ENCODE measurements at regions not wholly inside any gene's neighbourhood (a gene's known extent, or its start where the extent isn't known, plus 50 kb on each side); places are given as distances from the start of the nearest gene placed in this dataset.

DNA sequence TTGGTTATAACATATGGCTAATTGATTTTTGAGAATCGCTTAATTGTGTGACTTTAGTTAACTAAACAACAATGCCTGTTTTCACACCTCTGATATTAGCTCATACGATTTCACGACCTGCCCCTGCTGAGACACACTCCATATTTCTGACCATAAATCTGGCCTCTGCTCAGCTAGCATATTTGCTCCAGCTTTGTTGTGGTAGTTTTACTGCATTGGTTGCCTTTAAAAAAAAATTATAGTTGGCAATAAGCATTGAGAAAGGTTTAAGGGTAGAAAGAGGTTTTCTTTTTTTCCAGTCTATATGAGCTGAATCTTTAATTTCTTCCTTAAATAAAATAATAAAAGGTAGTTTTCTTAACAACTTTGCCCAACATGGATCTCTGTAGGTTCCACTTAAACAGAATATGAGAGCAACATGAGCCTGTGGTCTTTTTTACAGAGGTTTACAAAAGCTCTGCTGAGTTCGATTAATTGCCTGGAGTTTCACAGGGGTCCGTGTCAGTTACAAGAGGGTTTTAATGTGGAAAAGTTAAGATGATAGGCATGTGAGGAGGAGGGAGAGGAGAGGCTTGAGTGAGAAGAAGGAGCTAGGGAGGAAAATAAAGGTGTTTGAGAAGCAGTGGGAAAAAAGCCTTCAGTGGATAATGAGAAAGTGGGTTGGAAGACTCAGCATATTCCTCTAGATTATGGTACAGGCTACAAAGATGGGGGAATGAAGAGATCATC, 318.2 kb downstream of the CXCL12 start:
- TF ChIP-seq, protein P1, sequence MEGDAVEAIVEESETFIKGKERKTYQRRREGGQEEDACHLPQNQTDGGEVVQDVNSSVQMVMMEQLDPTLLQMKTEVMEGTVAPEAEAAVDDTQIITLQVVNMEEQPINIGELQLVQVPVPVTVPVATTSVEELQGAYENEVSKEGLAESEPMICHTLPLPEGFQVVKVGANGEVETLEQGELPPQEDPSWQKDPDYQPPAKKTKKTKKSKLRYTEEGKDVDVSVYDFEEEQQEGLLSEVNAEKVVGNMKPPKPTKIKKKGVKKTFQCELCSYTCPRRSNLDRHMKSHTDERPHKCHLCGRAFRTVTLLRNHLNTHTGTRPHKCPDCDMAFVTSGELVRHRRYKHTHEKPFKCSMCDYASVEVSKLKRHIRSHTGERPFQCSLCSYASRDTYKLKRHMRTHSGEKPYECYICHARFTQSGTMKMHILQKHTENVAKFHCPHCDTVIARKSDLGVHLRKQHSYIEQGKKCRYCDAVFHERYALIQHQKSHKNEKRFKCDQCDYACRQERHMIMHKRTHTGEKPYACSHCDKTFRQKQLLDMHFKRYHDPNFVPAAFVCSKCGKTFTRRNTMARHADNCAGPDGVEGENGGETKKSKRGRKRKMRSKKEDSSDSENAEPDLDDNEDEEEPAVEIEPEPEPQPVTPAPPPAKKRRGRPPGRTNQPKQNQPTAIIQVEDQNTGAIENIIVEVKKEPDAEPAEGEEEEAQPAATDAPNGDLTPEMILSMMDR (IDR thresholded peaks at IDR 0.05; ENCODE audit: low read depth, low read length) = no peak
- H3K4me3 ChIP-seq (replicated peaks in 1 of 2; ENCODE audit: low read depth in 2 of 2, low read length in 2 of 2) = no peak overlapping the region
- no peak for DNase-seq (ENCODE audit: low read depth in 2 of 2)

DNA sequence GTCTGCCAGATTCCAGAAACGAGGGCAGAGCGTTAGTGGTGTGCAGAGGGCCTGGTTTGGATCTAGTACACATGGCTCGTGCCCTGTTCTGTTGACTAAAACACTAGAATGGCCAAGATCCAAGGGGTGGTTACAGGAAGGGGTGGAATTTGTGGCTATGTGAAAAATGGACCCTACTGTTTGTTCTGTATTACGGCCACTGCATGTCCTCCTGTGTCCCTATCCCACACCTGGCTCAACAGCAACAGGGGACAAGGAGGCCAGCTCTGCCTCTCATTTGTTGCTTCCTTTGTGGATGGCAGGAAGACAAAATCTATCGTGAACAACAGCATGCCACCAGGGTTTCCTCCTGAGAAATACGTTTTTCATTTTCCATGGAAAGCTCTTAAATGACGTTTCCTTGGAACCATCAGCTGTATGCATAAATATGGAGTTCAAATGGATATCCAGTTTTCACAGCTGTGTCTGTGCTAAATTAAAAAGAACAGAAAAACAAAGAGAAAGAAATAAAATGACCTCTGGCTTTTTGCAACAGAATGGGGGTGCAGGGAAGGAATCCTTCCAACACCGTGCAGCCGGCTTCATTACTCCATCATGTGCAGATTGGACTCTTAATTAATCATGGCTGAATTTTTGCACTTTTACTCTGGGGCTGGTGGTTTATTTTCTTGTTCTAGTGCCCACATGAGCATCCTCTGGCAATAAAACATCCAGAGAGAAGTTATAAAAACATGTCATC, 318.9 kb downstream of the CXCL12 start:
- no peak overlapping the region for H3K4me3 ChIP-seq (replicated peaks in 1 of 2; ENCODE audit: low read depth in 2 of 2, low read length in 2 of 2)
- TF ChIP-seq, protein P1 (IDR thresholded peaks at IDR 0.05; ENCODE audit: low read depth, low read length) = no peak
- no peak for DNase-seq (ENCODE audit: low read depth in 2 of 2)

DNA sequence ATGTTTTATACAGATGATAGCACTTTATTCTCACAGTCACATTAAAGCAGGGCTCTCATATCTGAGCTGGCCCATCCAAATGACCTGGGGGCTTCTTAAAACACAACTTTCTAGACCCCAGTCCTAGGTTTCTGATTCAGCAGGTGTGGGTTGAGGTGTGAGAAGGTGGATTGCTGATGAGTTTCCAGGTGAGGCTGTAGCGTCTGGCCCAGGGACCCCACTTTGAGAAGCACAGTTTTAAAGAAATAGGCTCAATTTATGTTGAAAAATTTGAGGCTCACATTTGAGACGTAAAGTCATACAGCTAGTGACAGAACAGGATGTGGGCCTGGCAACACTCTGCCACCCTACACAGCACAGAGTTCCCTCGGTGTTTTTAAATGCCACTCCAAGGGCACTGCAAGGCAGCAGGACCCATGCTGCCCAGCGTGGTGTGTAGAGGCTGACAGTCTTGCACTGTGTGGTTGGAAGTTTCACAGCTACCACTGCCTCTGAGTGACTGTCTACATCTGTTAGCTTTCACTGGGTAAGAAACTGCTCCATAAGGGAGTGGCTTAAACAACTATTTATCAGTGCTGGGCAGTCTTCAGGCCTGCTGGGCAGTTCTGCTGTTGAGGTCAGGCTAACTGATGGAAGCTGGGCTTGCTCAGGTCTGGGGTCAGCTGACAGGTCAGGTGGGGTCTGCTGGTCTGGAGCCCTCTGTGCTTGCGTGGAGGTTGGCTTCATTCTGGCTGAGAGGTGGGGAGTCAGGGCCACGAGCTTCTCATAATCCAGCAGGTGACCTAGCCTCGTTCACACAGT, 319.7 kb downstream of the CXCL12 start:
- TF ChIP-seq, protein P1 (IDR thresholded peaks at IDR 0.05; ENCODE audit: low read depth, low read length) = no peak
- no peak overlapping the region for H3K4me3 ChIP-seq (replicated peaks in 1 of 2; ENCODE audit: low read depth in 2 of 2, low read length in 2 of 2)
- DNase-seq (ENCODE audit: low read depth in 2 of 2) = no peak

DNA sequence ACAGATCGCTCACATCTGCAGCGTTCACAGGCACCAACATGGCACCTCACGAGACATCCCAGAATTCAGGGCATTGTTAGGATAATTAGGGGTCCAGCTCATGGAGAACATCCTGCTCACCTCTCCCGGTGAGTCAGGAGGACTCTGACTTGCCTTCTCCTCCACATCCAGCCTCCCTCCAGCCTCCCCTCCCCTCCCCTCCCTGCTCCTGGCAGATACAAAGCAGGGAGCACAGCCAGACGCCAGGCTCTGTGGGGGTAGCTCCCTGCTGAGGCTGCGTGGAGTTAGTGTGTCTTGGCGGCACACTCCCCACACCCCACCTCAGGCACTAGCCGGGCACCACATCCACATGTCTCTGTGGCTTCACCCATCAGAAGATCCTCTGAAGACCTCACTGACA, 320.6 kb downstream of the CXCL12 start:
- no peak overlapping the region for H3K4me3 ChIP-seq (replicated peaks in 1 of 2; ENCODE audit: low read depth in 2 of 2, low read length in 2 of 2)
- TF ChIP-seq, protein P1 (IDR thresholded peaks at IDR 0.05; ENCODE audit: low read depth, low read length) = no peak
- DNase-seq (ENCODE audit: low read depth in 2 of 2) = no peak

DNA sequence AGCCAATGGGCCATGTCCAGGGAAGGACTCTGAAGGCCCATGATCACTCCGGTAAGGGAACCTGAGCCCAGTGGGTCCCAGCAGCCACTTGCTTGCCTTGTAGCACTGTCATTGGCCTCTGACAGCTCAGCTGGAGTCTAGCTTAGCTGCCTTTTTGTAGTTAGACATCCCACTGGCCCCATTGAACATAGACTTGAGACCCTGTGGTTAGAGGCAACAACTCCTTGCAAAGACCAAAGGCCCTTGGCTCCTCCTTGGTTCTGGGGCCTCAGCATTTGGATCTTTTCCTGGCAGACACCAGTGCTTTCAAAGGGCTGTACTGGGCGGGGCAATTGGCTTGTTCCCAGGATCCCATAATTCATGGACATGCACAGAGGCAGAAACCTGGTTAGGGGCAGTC, 321.2 kb downstream of the CXCL12 start:
- H3K4me3 ChIP-seq (replicated peaks in 1 of 2; ENCODE audit: low read depth in 2 of 2, low read length in 2 of 2) = no peak overlapping the region
- DNase-seq (ENCODE audit: low read depth in 2 of 2) = no peak
- TF ChIP-seq, protein P1 (IDR thresholded peaks at IDR 0.05; ENCODE audit: low read depth, low read length) = no peak

DNA sequence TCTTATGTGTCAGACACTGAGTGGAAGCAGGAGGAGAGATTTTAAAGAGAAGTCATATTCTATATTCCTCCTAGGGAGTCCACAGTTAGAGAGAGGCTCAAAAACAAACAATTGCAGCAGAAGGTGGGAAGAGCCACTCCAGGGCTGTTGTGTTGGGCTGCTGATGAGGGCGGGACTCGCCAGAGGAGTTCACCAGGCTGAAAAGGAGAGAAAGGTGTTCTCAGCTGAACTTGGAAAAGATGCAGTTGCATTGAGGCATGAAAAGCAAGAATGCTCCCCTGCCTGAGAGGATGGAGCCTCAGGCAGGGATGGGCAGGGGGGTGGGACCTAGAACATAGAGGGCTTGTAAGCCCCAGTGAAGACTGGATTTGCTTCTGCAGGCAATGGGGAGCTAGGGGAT, 324.2 kb downstream of the CXCL12 start:
- H3K4me3 ChIP-seq (replicated peaks in 1 of 2; ENCODE audit: low read depth in 2 of 2, low read length in 2 of 2) = no peak overlapping the region
- TF ChIP-seq, protein P1 (IDR thresholded peaks at IDR 0.05; ENCODE audit: low read depth, low read length) = no peak
- DNase-seq (ENCODE audit: low read depth in 2 of 2) = no peak

Measured in cardiac fibroblast (primary cell).